ENCODE measurements at regions not wholly inside any gene's neighbourhood (a gene's known extent, or its start where the extent isn't known, plus 50 kb on each side); places are given as distances from the start of the nearest gene placed in this dataset.

GRCh38 chr22:27594020-27594419, 207.5 kb downstream of the MN1 start:
- TF ChIP-seq CTCF (IDR thresholded peaks at IDR 0.05) (no peak), POLR2A (IDR thresholded peaks at IDR 0.05) (no peak), EP300 (IDR thresholded peaks at IDR 0.05) (no peak)
